GM12878 (cell line): ENCODE measurements at regions not wholly inside any gene's neighbourhood (a gene's known extent, or its start where the extent isn't known, plus 50 kb on each side); places are given as distances from the start of the nearest gene placed in this dataset.

Experiments
- ATAC-seq: fragments of 200-7000 bp; cut with Tn5 transposase; 3 replicates; pipeline ENCODE4 v1.9.1; 2020; ENCODE audit warnings: mild to moderate bottlenecking, moderate library complexity
- BruUV-seq: library from RNA; stranded (reverse); fragments of 400-500 nt; replicated peaks from 2 replicates; lab custom pipeline; 2021; lab: Mats Ljungman, UMichigan
- CTCF ChIA-PET: fragments of 300-600 bp; sonication (Branson Sonifier 250); formaldehyde crosslinking; extraction: SDS; loops from one replicate; lab custom pipeline; 2021; ENCODE audit warnings: inconsistent platforms; lab: Yijun Ruan, JAX
- POLR2A ChIA-PET: fragments of 350-600 bp; formaldehyde crosslinking; extraction: SDS; loops from one replicate; lab custom pipeline; 2021; ENCODE audit warnings: inconsistent platforms; lab: Charles Lee
- RAD21 ChIA-PET: fragments of 300-600 bp; sonication (Branson Sonifier 250); formaldehyde crosslinking; loops from one replicate; lab custom pipeline; 2023; ENCODE audit warnings: antibody characterized with exemption; ENCODE audit not compliant: unreplicated experiment; lab: Charles Lee
- SMC1A ChIA-PET: fragments of 300-600 bp; sonication (Branson Sonifier 250); formaldehyde crosslinking; loops from one replicate; lab custom pipeline; 2023; ENCODE audit not compliant: unreplicated experiment, uncharacterized antibody; lab: Charles Lee
- DNase-seq: peaks from one replicate; pipeline ENCODE4 v3.0.0-alpha.2; 2011; ENCODE audit warnings: low read depth, low spot score
- FAIRE-seq: peaks from 3 replicates; lab custom pipeline; 2011; peaks lifted over from hg19 to GRCh38; lab: Jason Lieb, UNC
- H2AFZ ChIP-seq: 2 replicates; pipeline ENCODE4 v1.6.0; 2011; ENCODE audit warnings: low read depth, low read length, control low read depth; ENCODE audit not compliant: control insufficient read depth
- H3K27ac ChIP-seq: 2 replicates; pipeline ENCODE4 v1.5.1; 2011; ENCODE audit warnings: control low read depth; ENCODE audit not compliant: control insufficient read depth, insufficient read depth
- H3K27me3 ChIP-seq, 2 experiments: replicated peaks in 1 of 2; 2 replicates each; pipeline versions ENCODE4 v1.6.0 to v1.6.1; 2011; ENCODE audit warnings: low read length in 1 of 2; ENCODE audit not compliant: control insufficient read depth in 2 of 2, insufficient read depth in 2 of 2
- H3K36me3 ChIP-seq, 2 experiments: 2 replicates each; pipeline ENCODE4 v1.5.1; 2011; ENCODE audit warnings: low read length in 1 of 2; ENCODE audit not compliant: control insufficient read depth in 2 of 2, insufficient read depth in 2 of 2
- H3K4me1 ChIP-seq: 2 replicates; pipeline ENCODE4 v1.6.1; 2011; ENCODE audit warnings: mild to moderate bottlenecking, low read length, moderate library complexity, mixed read lengths; ENCODE audit not compliant: control insufficient read depth, insufficient read depth
- H3K4me2 ChIP-seq: 2 replicates; pipeline ENCODE4 v1.6.0; 2011; ENCODE audit warnings: control low read depth; ENCODE audit not compliant: control insufficient read depth, insufficient read depth
- H3K4me3 ChIP-seq: fragments of 200-600 bp; sonication (generic); 2 replicates; pipeline ENCODE4 v1.5.1; 2016
- H3K79me2 ChIP-seq: 2 replicates; pipeline ENCODE4 v1.6.0; 2011; ENCODE audit warnings: low read length; ENCODE audit not compliant: control insufficient read depth, insufficient read depth
- H3K9ac ChIP-seq: 2 replicates; pipeline ENCODE4 v1.8.0; 2011; ENCODE audit warnings: low read length, control low read depth, mixed read lengths; ENCODE audit not compliant: control insufficient read depth, insufficient read depth
- H3K9me3 ChIP-seq: replicated peaks from 3 replicates; pipeline ENCODE4 v1.5.1; 2011; ENCODE audit warnings: mild to moderate bottlenecking, low read length; ENCODE audit not compliant: control insufficient read depth, insufficient read depth
- H4K20me1 ChIP-seq: 2 replicates; pipeline ENCODE4 v1.6.0; 2011; ENCODE audit not compliant: control insufficient read depth, insufficient read depth
- ATF7 ChIP-seq: fragments of 450-650 bp; IDR thresholded peaks from 2 replicates; pipeline ENCODE4 v1.6.1; 2016; ENCODE audit warnings: low read depth, mild to moderate bottlenecking
- CEBPB ChIP-seq, 2 experiments: fragments of 150-350 bp in 1 of 2; IDR thresholded peaks; 2 replicates each; pipeline ENCODE4 v1.6.1; 2012 to 2014; ENCODE audit warnings: low read depth in 2 of 2, low read length in 2 of 2, borderline replicate concordance in 1 of 2, inconsistent platforms in 1 of 2
- E4F1 ChIP-seq: fragments of 450-650 bp; IDR thresholded peaks from 2 replicates; pipeline ENCODE4 v1.6.1; 2018; ENCODE audit warnings: borderline replicate concordance, mild to moderate bottlenecking; ENCODE audit not compliant: partially characterized antibody
- FOXM1 ChIP-seq: IDR thresholded peaks from 2 replicates; pipeline ENCODE4 v1.6.1; 2012; ENCODE audit warnings: low read depth, mild to moderate bottlenecking, inconsistent platforms, low read length, moderate library complexity
- IRF5 ChIP-seq: fragments of 450-650 bp; IDR thresholded peaks from 2 replicates; pipeline ENCODE4 v1.6.1; 2017; ENCODE audit warnings: borderline replicate concordance
- JUNB ChIP-seq: IDR thresholded peaks from 2 replicates; pipeline ENCODE4 v1.6.1; 2016; ENCODE audit warnings: antibody characterized with exemption, mild to moderate bottlenecking
- POLR2A ChIP-seq: IDR thresholded peaks from 2 replicates; pipeline ENCODE4 v1.6.1; 2011; ENCODE audit warnings: low read depth, mild to moderate bottlenecking, low read length
- RELA ChIP-seq: fragments of 450-650 bp; IDR thresholded peaks from 2 replicates; pipeline ENCODE4 v1.8.0; 2014; ENCODE audit warnings: borderline replicate concordance; ENCODE audit not compliant: partially characterized antibody
- SIX5 ChIP-seq: IDR thresholded peaks from 2 replicates; pipeline ENCODE4 v1.6.1; 2011; ENCODE audit warnings: mild to moderate bottlenecking, low read depth, low read length, moderate library complexity; ENCODE audit not compliant: severe bottlenecking
- SMAD1 ChIP-seq: fragments of 450-650 bp; IDR thresholded peaks from 2 replicates; pipeline ENCODE4 v1.6.1; 2018; ENCODE audit warnings: mild to moderate bottlenecking, low read depth; ENCODE audit not compliant: partially characterized antibody
- WGBS: methylation state at CpG from one replicate; pipeline ENCODE4 v1.1.6; 2016; ENCODE audit warnings: low lambda C conversion rate; ENCODE audit not compliant: insufficient replicate concordance, insufficient coverage; ENCODE audit errors: missing lambda C conversion rate; 5-methylcytosine and 5-hydroxymethylcytosine counted together
- in situ Hi-C: fragments of 300-500 bp; cut with MboI; formaldehyde crosslinking; loops from 9 replicates; pipeline ENCODE4 v1.14.3; 2018; ENCODE audit warnings: mixed read lengths
- intact Hi-C: fragments of 100-400 bp; cut with micrococcal nuclease; formaldehyde crosslinking; loops from one replicate; pipeline ENCODE4 v1.14.2; 2022; ENCODE audit not compliant: unreplicated experiment

GRCh38 chr2:185384822-185385560 is 353.6 kb upstream of the FSIP2 start:
- ATAC-seq, result no peak
- BruUV-seq, result no TSS peak
- TF ChIP-seq FOXM1 (no peak), SIX5 (no peak), RELA (no peak), IRF5 (no peak), E4F1 (no peak), POLR2A (no peak), ATF7 (no peak), SMAD1 (no peak), JUNB (no peak), CEBPB (IDR thresholded peaks at IDR 0.05; ENCODE audit: borderline replicate concordance in 1 of 2, low read depth in 2 of 2, low read length in 2 of 2) (no peak)
- TF ChIP-seq, all 136 proteins: peak for 0
- ChIA-PET SMC1A (no interaction called here), RAD21 (no interaction called here), CTCF (no interaction called here), POLR2A (interaction anchor here (0.5 kb wide), 1 partner anchor 22 kb away, joined by 3 read pairs; no protein-coding TSS in a partner anchor)
- FAIRE-seq (no peak), DNase-seq (no peak)
- Histone ChIP-seq H3K27me3 (no peaks in the 10 kb centered on the region), H4K20me1 (no peaks in the 10 kb centered on the region), H3K9ac (no peak overlapping the region), H3K79me2 (no peaks in the 10 kb centered on the region), H3K4me2 (no peak overlapping the region), H3K9me3 (no peaks in the 10 kb centered on the region), H3K4me3 (no peak overlapping the region), H3K36me3 (no peaks in the 10 kb centered on the region), H3K4me1 (no peaks in the 10 kb centered on the region), H2AFZ (no peak overlapping the region), H3K27ac (no peak overlapping the region)
- intact Hi-C loops (no loop called here), in situ Hi-C loops (no loop called here)
- 7% methylated on average over 2 of the region's 2 CpGs for WGBS
